GM18861 (cell line): ENCODE measurements at regions not wholly inside any gene's neighbourhood (a gene's known extent, or its start where the extent isn't known, plus 50 kb on each side); places are given as distances from the start of the nearest gene placed in this dataset.

Experiments used
- ATAC-seq: cut with Tn5 transposase; IDR thresholded peaks from one replicate; pipeline ENCODE4 v1.9.1; 2021; ENCODE audit not compliant: unreplicated experiment

- ATAC-seq: no peak
These were observed 491.5 kb upstream of the TGFBR2 start for GRCh38 chr3:30114918-30115317.

- ATAC-seq: no peak
These were observed 484.0 kb upstream of the TGFBR2 start for GRCh38 chr3:30122359-30122758.

- no peak for ATAC-seq
These were observed 483.2 kb upstream of the TGFBR2 start for GRCh38 chr3:30123224-30123623.

GRCh38 chr3:30123755-30124154 lies 482.6 kb upstream of the TGFBR2 start:
- ATAC-seq: no peak

GRCh38 chr3:30124435-30125370 lies 481.7 kb upstream of the TGFBR2 start:
- no peak for ATAC-seq

- ATAC-seq: no peak
These were observed 476.6 kb upstream of the TGFBR2 start for GRCh38 chr3:30129765-30130164.

- no peak for ATAC-seq
These were observed 476.0 kb upstream of the TGFBR2 start for GRCh38 chr3:30130391-30130790.

GRCh38 chr3:30131191-30131590 lies 475.2 kb upstream of the TGFBR2 start:
- no peak for ATAC-seq

GRCh38 chr3:30135190-30135589 lies 471.2 kb upstream of the TGFBR2 start:
- ATAC-seq: no peak

- ATAC-seq: no peak
These were observed 467.1 kb upstream of the TGFBR2 start for GRCh38 chr3:30139283-30139682.

- no peak for ATAC-seq
These were observed 465.9 kb upstream of the TGFBR2 start for GRCh38 chr3:30140356-30141075.

- no peak for ATAC-seq
These were observed 465.2 kb upstream of the TGFBR2 start for GRCh38 chr3:30141178-30141581.

- no peak for ATAC-seq
These were observed 464.5 kb upstream of the TGFBR2 start for GRCh38 chr3:30141927-30142326.

- no peak for ATAC-seq
These were observed 463.5 kb upstream of the TGFBR2 start for GRCh38 chr3:30142946-30143345.

GRCh38 chr3:30145281-30145680 lies 461.1 kb upstream of the TGFBR2 start:
- no peak for ATAC-seq

- no peak for ATAC-seq
These were observed 459.4 kb upstream of the TGFBR2 start for GRCh38 chr3:30146978-30147377.

GRCh38 chr3:30154853-30155252 lies 451.5 kb upstream of the TGFBR2 start:
- ATAC-seq: no peak

- no peak for ATAC-seq
These were observed 450.6 kb upstream of the TGFBR2 start for GRCh38 chr3:30155755-30156154.

- no peak for ATAC-seq
These were observed 449.6 kb upstream of the TGFBR2 start for GRCh38 chr3:30156586-30157498.

- ATAC-seq: no peak
These were observed 445.0 kb upstream of the TGFBR2 start for GRCh38 chr3:30161375-30161774.

- no peak for ATAC-seq
These were observed 443.8 kb upstream of the TGFBR2 start for GRCh38 chr3:30162579-30162978.
